Naive thymus-derived CD4-positive, alpha-beta T cell (primary cell): ENCODE measurements at regions not wholly inside any gene's neighbourhood (a gene's known extent, or its start where the extent isn't known, plus 50 kb on each side); places are given as distances from the start of the nearest gene placed in this dataset.
A peak's percentile ranks its signal among the peaks of the same experiment; 100 is the strongest.
"Not testable (repeated sequence)": the region's sequence is repeated elsewhere in the genome, so short reads cannot be mapped to it uniquely, and the experiment has no call there.

Source experiments
- ATAC-seq: fragments of 150-1000 bp; cut with Tn5 transposase; 2 replicates; pipeline ENCODE4 v1.10.0; 2021; ENCODE audit warnings: mild to moderate bottlenecking, moderate library complexity
- CTCF ChIA-PET: fragments of 350-600 bp; sonication (Branson Sonifier 250); formaldehyde crosslinking; loops from one replicate; lab custom pipeline; 2021; ENCODE audit warnings: antibody characterized with exemption; lab: Charles Lee
- POLR2A ChIA-PET: fragments of 350-600 bp; sonication (Branson Sonifier 250); formaldehyde crosslinking; loops from one replicate; lab custom pipeline; 2021; ENCODE audit warnings: antibody characterized with exemption, inconsistent platforms; lab: Charles Lee
- DNase-seq, 9 donors: peaks; one replicate each; pipeline versions ENCODE4 v3.0.0 to v3.0.0-alpha.2; 2020 to 2022; ENCODE audit warnings: mixed read lengths in 1 of 9
- H3K27ac ChIP-seq: one replicate; pipeline ENCODE4 v1.7.0; 2013; ENCODE audit warnings: mild to moderate bottlenecking, low read depth, low read length, moderate library complexity
- H3K27me3 ChIP-seq, 2 donors: one replicate each; pipeline ENCODE4 v1.7.0; 2013; ENCODE audit warnings: low read length in 2 of 2, mild to moderate bottlenecking in 2 of 2, moderate library complexity in 2 of 2; ENCODE audit not compliant: control insufficient read depth in 2 of 2, insufficient read depth in 2 of 2
- H3K36me3 ChIP-seq, 3 experiments: 1 replicate in 2 of 3; 2 replicates in 1 of 3; pipeline ENCODE4 v1.7.0; 2013; ENCODE audit warnings: low read length in 3 of 3, mild to moderate bottlenecking in 3 of 3, moderate library complexity in 1 of 3; ENCODE audit not compliant: insufficient read depth in 3 of 3, control insufficient read depth in 2 of 3
- H3K4me1 ChIP-seq, 2 donors: one replicate each; pipeline ENCODE4 v1.7.0; 2013; ENCODE audit warnings: low read length in 2 of 2, mild to moderate bottlenecking in 2 of 2, moderate library complexity in 1 of 2; ENCODE audit not compliant: control insufficient read depth in 2 of 2, insufficient read depth in 2 of 2
- H3K4me3 ChIP-seq: 2 replicates; pipeline ENCODE4 v1.7.0; 2013; ENCODE audit warnings: mild to moderate bottlenecking, low read length
- H3K9me3 ChIP-seq, 3 experiments: 1 replicate in 2 of 3; 2 replicates in 1 of 3; pipeline ENCODE4 v1.7.0; 2013; ENCODE audit warnings: low read length in 3 of 3; ENCODE audit not compliant: control insufficient read depth in 2 of 3
- H3K27ac Mint-ChIP-seq, 9 donors: one replicate each; pipeline ENCODE4 v1.8.0; 2020 to 2022; ENCODE audit warnings: mixed read lengths in 9 of 9, mild to moderate bottlenecking in 8 of 9, moderate library complexity in 5 of 9, inconsistent platforms in 2 of 9
- H3K27me3 Mint-ChIP-seq, 5 donors: one replicate each; pipeline ENCODE4 v1.8.0; 2021 to 2022; ENCODE audit warnings: mixed read lengths in 5 of 5, mild to moderate bottlenecking in 1 of 5
- H3K36me3 Mint-ChIP-seq, 5 donors: one replicate each; pipeline ENCODE4 v1.8.0; 2020 to 2022; ENCODE audit warnings: mixed read lengths in 5 of 5, mild to moderate bottlenecking in 3 of 5, inconsistent platforms in 1 of 5
- H3K4me1 Mint-ChIP-seq, 7 donors: one replicate each; pipeline ENCODE4 v1.8.0; 2020 to 2022; ENCODE audit warnings: mixed read lengths in 7 of 7, mild to moderate bottlenecking in 3 of 7, inconsistent platforms in 1 of 7
- H3K4me3 Mint-ChIP-seq, 10 donors: one replicate each; pipeline ENCODE4 v1.8.0; 2020 to 2022; ENCODE audit warnings: mild to moderate bottlenecking in 10 of 10, mixed read lengths in 10 of 10, moderate library complexity in 6 of 10, inconsistent platforms in 2 of 10
- H3K9me3 Mint-ChIP-seq, 11 donors: one replicate each; pipeline ENCODE4 v1.8.0; 2020 to 2022; ENCODE audit warnings: mixed read lengths in 11 of 11, mild to moderate bottlenecking in 4 of 11, inconsistent platforms in 1 of 11, moderate library complexity in 1 of 11
- intact Hi-C, 2 donors: fragments of 100-400 bp; cut with micrococcal nuclease; formaldehyde crosslinking; loops; one replicate each; pipeline ENCODE4 v1.15.1; 2023

DNA sequence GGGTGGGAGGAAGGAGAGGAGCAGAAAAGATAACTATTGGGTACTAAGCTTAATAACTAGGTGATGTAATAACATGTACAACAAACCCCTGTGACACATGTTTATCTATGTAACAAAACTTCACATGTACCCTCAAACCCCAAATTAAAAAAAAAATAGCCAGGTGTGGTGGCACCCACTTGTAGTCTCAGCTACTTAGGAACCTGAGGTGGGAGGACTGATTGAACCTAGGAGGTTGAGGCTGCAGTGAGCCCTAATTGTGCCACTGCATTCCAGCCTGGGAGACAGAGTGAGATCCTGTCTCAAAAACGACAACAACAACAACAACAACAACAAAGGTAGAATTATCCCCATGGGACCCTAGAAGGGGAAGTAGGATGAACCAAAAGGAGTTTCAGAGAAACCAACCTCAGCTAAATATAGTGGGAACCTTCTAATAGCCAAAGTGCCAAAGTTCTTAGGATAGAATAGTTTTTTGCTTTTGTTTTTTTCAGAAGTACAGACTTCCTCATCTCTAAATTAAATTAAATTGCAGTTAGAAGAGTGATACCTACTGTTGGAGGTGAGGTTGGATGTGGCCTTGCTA, 67.9 kb upstream of the MEGF10 start:
- H3K27me3 Mint-ChIP-seq, H3K27me3 ChIP-seq, H3K9me3 ChIP-seq, H3K36me3 ChIP-seq, H3K4me1 Mint-ChIP-seq, ATAC-seq, H3K27ac ChIP-seq, H3K4me1 ChIP-seq, POLR2A ChIA-PET, H3K4me3 Mint-ChIP-seq, CTCF ChIA-PET, H3K4me3 ChIP-seq, H3K27ac Mint-ChIP-seq, DNase-seq: not testable (repeated sequence)
- Mint-ChIP-seq H3K36me3 (peaks cover 0 to 15% (median 14%) of the 10 kb centered on the region in 5 donors), H3K9me3 (peaks cover 0 to 55% (median 16%) of the 10 kb centered on the region in 11 donors)
- intact Hi-C loops, result loop anchor here in 1 of 2 donors (10.0 kb wide), 1 partner anchor 368 kb away; no protein-coding TSS in a partner anchor

DNA sequence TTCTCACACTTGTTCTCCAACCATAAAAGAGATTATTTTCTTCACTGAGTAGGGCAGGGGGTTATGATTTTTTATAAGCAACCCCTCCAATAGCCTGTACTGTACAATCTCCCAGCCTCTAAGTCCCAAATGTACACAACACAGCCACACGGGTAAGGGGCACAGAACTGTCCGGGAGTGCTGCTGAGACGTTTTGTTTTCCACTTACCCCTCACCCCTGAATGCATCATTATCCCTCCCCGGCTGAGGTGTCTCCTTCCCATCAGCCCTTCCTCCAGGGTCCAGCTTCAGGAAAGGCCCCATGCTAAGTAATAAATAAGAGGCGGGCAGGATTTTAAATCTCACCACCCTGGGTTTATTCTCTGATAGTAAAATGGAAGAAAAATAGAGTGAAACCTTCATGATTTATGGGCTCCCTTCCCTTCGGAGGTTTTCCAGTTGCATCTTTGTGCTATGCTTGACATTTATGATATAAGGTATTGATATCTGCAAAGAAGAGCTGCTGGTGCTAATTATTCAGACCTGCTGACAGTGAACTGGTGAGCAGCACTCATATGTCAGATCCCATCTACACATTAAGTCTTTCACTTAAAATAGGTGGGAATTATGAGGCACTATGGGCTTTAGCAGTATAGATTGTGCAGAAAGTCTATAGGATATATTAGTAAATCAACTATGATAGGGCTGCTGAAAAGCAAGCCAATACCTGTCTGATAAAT, 67.2 kb upstream of the MEGF10 start:
- Mint-ChIP-seq H3K36me3 (peaks cover 0 to 16% (median 10%) of the 10 kb centered on the region in 5 donors), H3K27ac (no peak overlapping the region)
- no peak overlapping the region for H3K4me3 ChIP-seq

DNA sequence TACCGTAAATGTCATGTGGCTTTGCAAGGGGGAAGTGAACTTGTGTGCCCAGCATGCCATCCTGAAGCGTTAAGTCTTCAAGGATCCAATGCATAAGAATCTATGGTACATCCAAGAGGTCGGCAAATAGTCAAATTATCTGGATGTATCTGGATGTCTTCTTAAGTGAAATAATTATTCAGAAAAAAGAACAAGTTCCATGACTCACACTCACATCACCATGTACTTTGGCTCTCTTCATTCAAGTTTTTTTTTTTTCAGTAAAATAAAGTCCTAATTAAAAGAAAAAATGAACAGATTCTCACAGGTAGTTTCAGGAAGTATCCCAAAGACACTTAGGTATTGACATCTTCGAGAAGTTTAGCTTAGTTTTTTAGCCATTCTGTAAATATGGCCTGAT, 62.7 kb upstream of the MEGF10 start:
- Histone ChIP-seq H3K27ac (no peak overlapping the region), H3K4me3 (no peak overlapping the region), H3K9me3 (peaks cover 0 to 5% (median 0%) of the 10 kb centered on the region in 3 experiments), H3K27me3 (no peaks in the 10 kb centered on the region), H3K36me3 (no peaks in the 10 kb centered on the region), H3K4me1 (peaks cover 0 to 15% of the 10 kb centered on the region in 2 donors)
- intact Hi-C loops, result loop anchor here (2.0 to 10.0 kb wide), 3 partner anchors 291 to 855 kb away; partner anchors contain the start of gene SLC12A2 (in 1 of the 2)
- no peak for ATAC-seq
- peaks cover 0 to 16% (median 6%) of the 10 kb centered on the region in 5 donors for H3K36me3 Mint-ChIP-seq
- H3K27ac Mint-ChIP-seq, result peak overlapping the region in 1 of 9 donors; percentile 86
- peaks cover 7 to 28% (median 18%) of the 10 kb centered on the region in 7 donors for H3K4me1 Mint-ChIP-seq
- ChIA-PET CTCF (interaction anchor here (1.2 kb wide), 1 partner anchor 10 kb away, joined by 4 read pairs; no protein-coding TSS in a partner anchor), POLR2A (interaction anchor here (2.0 to 2.9 kb wide), 3 partner anchors 154 to 450 kb away, joined by 7 to 22 read pairs (median 18); partner anchors contain the start of genes C5orf63 and LMNB1)
- H3K27me3 Mint-ChIP-seq, result peaks cover 0 to 5% (median 0%) of the 10 kb centered on the region in 5 donors
- peaks cover 0 to 46% (median 8%) of the 10 kb centered on the region in 11 donors for H3K9me3 Mint-ChIP-seq
- no peak for DNase-seq
- H3K4me3 Mint-ChIP-seq, result peak overlapping the region in 1 of 10 donors; percentile 1

More for the DNA sequence above, 67.2 kb upstream of the MEGF10 start:
- peaks cover 0 to 61% (median 17%) of the 10 kb centered on the region in 11 donors for H3K9me3 Mint-ChIP-seq
- H3K27me3 Mint-ChIP-seq, result peaks cover 0 to 5% (median 4%) of the 10 kb centered on the region in 5 donors
- ATAC-seq, result no peak
- POLR2A ChIA-PET, result no interaction called here
- Histone ChIP-seq H3K9me3 (peaks cover 0 to 5% (median 0%) of the 10 kb centered on the region in 3 experiments), H3K4me1 (no peaks in the 10 kb centered on the region), H3K27ac (no peak overlapping the region), H3K36me3 (no peaks in the 10 kb centered on the region), H3K27me3 (no peaks in the 10 kb centered on the region)
- H3K4me1 Mint-ChIP-seq, result peaks cover 0 to under 1% (median 0%) of the 10 kb centered on the region in 7 donors
- no peak overlapping the region for H3K4me3 Mint-ChIP-seq
- CTCF ChIA-PET, result no interaction called here
- DNase-seq, result no peak
- intact Hi-C loops, result loop anchor here in 1 of 2 donors (10.0 kb wide), 1 partner anchor 369 kb away; no protein-coding TSS in a partner anchor

DNA sequence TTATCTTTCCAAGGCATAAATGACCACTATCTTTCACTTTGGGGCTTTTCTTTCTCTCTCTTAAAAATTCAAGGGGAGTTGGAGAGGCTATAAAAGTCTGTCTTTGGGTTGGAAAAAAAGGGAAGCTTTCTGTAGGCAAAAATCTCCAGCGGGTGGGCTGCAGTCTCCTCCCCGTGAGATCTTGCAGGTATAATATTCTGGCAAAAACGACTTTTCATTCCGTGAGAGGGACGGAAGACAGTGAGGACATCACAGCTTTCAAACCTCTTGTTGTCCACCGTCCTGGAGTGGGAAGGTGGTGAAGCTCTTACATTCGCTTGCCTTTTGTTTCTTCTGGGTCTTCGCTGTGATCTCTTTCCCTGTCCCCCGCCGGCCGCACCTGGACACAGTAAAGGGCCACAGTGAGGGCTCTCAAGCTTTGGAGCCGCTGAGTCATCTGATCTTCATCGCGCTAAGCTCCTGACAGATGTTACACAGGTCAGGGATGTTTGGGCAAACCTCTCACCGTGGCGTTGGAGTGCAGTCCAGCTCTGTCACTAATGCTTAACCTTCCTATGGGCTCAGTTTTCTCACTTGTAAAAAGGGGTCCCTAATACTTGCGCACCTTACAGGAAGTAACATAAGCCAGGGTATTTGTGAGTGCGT, 61.9 kb upstream of the MEGF10 start:
- Histone ChIP-seq H3K36me3 (no peaks in the 10 kb centered on the region), H3K9me3 (peaks cover 0 to 5% (median 0%) of the 10 kb centered on the region in 3 experiments), H3K4me1 (peaks cover 0 to 15% of the 10 kb centered on the region in 2 donors), H3K4me3 (peak overlapping the region; percentile 66), H3K27me3 (no peaks in the 10 kb centered on the region), H3K27ac (peak overlapping the region; percentile 62)
- intact Hi-C loops, result loop anchor here (1.0 to 10.0 kb wide), 7 partner anchors 155 to 854 kb away; partner anchors contain the start of genes MARCHF3 (in 2 of the 2), C5orf63 (in 1 of the 2), PHAX (in 1 of the 2) and SLC12A2 (in 1 of the 2)
- H3K9me3 Mint-ChIP-seq, result peaks cover 0 to 46% (median 8%) of the 10 kb centered on the region in 11 donors
- H3K4me1 Mint-ChIP-seq, result peaks cover 7 to 28% (median 18%) of the 10 kb centered on the region in 7 donors
- H3K36me3 Mint-ChIP-seq, result peaks cover 0 to 24% (median 7%) of the 10 kb centered on the region in 5 donors
- ChIA-PET CTCF (interaction anchor here (1.2 to 1.5 kb wide), 2 partner anchors 9 to 391 kb away, joined by 3 to 4 read pairs; no protein-coding TSS in a partner anchor), POLR2A (interaction anchor here (0.6 to 2.9 kb wide), 7 partner anchors 50 to 720 kb away, joined by 3 to 22 read pairs (median 5); partner anchors contain the start of genes C5orf63, LMNB1 and PHAX)
- H3K4me3 Mint-ChIP-seq, result peak overlapping the region; percentile 73 to 88 (median 80)
- H3K27ac Mint-ChIP-seq, result peak overlapping the region in 8 of 9 donors; percentile 74 to 88 (median 85)
- ATAC-seq, result no peak
- H3K27me3 Mint-ChIP-seq, result peaks cover 0 to 5% (median 0%) of the 10 kb centered on the region in 5 donors
- DNase-seq, result peak in 1 of 9 donors; percentile 21

DNA sequence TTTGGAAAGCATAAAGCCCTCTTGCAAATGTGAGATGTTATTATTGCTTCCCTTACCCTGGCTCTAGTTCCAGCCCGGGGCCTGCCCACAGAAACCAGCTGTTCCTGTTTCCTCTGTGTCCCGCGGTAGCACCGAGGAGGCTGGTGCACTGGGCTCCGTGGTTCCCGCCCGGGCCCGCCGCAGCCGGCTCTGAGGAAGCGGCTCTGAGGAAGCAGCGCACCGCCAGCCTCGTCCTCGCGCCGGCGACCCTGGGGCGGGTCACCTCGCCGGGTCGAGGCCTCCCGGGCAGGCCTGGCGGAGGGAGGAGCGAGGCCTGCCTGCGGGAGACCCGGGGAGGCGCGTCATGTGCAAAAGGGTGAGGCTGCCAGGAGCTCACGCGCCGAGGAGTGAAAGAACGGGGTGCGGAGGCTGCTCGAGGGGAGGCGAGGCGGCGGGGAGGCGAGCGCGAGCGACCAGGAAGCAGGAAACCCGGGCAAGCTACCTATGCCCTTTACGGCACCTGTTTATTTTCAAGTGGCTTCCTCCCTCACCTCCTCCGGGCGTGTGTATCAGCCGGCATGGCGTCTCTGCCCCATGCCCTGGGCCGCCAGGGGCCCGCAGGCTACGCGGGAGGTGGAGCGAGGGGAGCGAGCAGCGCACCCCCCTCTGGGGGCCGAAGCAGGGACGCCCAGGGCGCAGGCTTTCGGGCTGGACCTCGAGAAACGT, 61.3 kb upstream of the MEGF10 start:
- peak overlapping the region; percentile 73 to 88 (median 80) for H3K4me3 Mint-ChIP-seq
- Histone ChIP-seq H3K36me3 (no peaks in the 10 kb centered on the region), H3K9me3 (peaks cover 0 to 5% (median 0%) of the 10 kb centered on the region in 3 experiments), H3K27ac (peak overlapping the region; percentile 62), H3K4me1 (peaks cover 0 to 15% of the 10 kb centered on the region in 2 donors), H3K4me3 (peak overlapping the region; percentile 66), H3K27me3 (no peaks in the 10 kb centered on the region)
- peak; percentile 28 to 68 (median 64) for DNase-seq
- ChIA-PET POLR2A (interaction anchor here (0.5 to 2.9 kb wide), 8 partner anchors 156 to 721 kb away, joined by 3 to 22 read pairs (median 4); partner anchors contain the start of genes C5orf63, LMNB1 and PHAX), CTCF (interaction anchor here (1.2 to 1.5 kb wide), 2 partner anchors 8 to 391 kb away, joined by 3 to 4 read pairs; no protein-coding TSS in a partner anchor)
- intact Hi-C loops, result loop anchor here (1.0 to 10.0 kb wide), 7 partner anchors 156 to 853 kb away; partner anchors contain the start of genes MARCHF3 (in 2 of the 2), C5orf63 (in 1 of the 2), PHAX (in 1 of the 2) and SLC12A2 (in 1 of the 2)
- H3K4me1 Mint-ChIP-seq, result peaks cover 7 to 28% (median 18%) of the 10 kb centered on the region in 7 donors
- peaks cover 0 to 44% (median 5%) of the 10 kb centered on the region in 11 donors for H3K9me3 Mint-ChIP-seq
- peak; percentile 83 for ATAC-seq
- peaks cover 0 to 5% (median 0%) of the 10 kb centered on the region in 5 donors for H3K27me3 Mint-ChIP-seq
- H3K27ac Mint-ChIP-seq, result peak overlapping the region; percentile 36 to 88 (median 84)
- peaks cover 0 to 30% (median 13%) of the 10 kb centered on the region in 5 donors for H3K36me3 Mint-ChIP-seq
